HepG2 (cell line): ENCODE measurements at regions not wholly inside any gene's neighbourhood (a gene's known extent, or its start where the extent isn't known, plus 50 kb on each side); places are given as distances from the start of the nearest gene placed in this dataset.

ENCODE experiments used
- ATF1 ChIP-seq: IDR thresholded peaks from 2 replicates; pipeline ENCODE4 v1.6.1; 2016; ENCODE audit warnings: mild to moderate bottlenecking, control low read depth
- BCL6 ChIP-seq: IDR thresholded peaks from 2 replicates; pipeline ENCODE4 v1.6.1; 2016; ENCODE audit warnings: missing genetic modification reagents, missing compliant biosample characterization
- CC2D1A ChIP-seq: sonication (generic); formaldehyde crosslinking; IDR thresholded peaks from 2 replicates; pipeline ENCODE4 v1.8.1; 2023; ENCODE audit warnings: mild to moderate bottlenecking, missing genetic modification reagents
- CCDC6 ChIP-seq: sonication (generic); formaldehyde crosslinking; IDR thresholded peaks from 2 replicates; pipeline ENCODE4 v1.8.1; 2022; ENCODE audit warnings: mild to moderate bottlenecking, missing genetic modification reagents, moderate library complexity
- CEBPB ChIP-seq: IDR thresholded peaks from 2 replicates; pipeline ENCODE4 v1.6.1; 2011; ENCODE audit warnings: low read depth, low read length, improper control_type of control experiment, borderline replicate concordance
- EHMT2 ChIP-seq: fragments of 200-600 bp; sonication (generic); IDR thresholded peaks from 2 replicates; pipeline ENCODE4 v1.7.0; 2017; ENCODE audit warnings: antibody characterized with exemption, low read depth, low read length, borderline replicate concordance
- ETV5 ChIP-seq: IDR thresholded peaks from 2 replicates; pipeline ENCODE4 v1.6.1; 2018; ENCODE audit warnings: missing biosample characterization, missing genetic modification reagents, inconsistent platforms, borderline replicate concordance
- GABPB1 ChIP-seq: IDR thresholded peaks from 2 replicates; pipeline ENCODE4 v1.6.1; 2016; ENCODE audit warnings: mild to moderate bottlenecking, missing genetic modification reagents, moderate library complexity, missing compliant biosample characterization
- HHEX ChIP-seq: IDR thresholded peaks from 2 replicates; pipeline ENCODE4 v1.6.1; 2016; ENCODE audit warnings: control low read depth
- KAT2B ChIP-seq: fragments of 150-350 bp; IDR thresholded peaks from 2 replicates; pipeline ENCODE4 v1.6.1; 2014; ENCODE audit warnings: low read depth, low read length, borderline replicate concordance
- KLF9 ChIP-seq: IDR thresholded peaks from 2 replicates; pipeline ENCODE4 v1.6.1; 2016; ENCODE audit warnings: low read depth
- MED8 ChIP-seq: sonication (generic); formaldehyde crosslinking; IDR thresholded peaks from 2 replicates; pipeline ENCODE4 v1.8.1; 2023; ENCODE audit warnings: mild to moderate bottlenecking, missing genetic modification reagents; ENCODE audit not compliant: insufficient replicate concordance
- MIER3 ChIP-seq: IDR thresholded peaks from 2 replicates; pipeline ENCODE4 v1.6.1; 2016; ENCODE audit warnings: missing compliant biosample characterization, borderline replicate concordance
- NR2F6 ChIP-seq, 2 experiments: IDR thresholded peaks; 2 replicates each; pipeline ENCODE4 v1.6.1; 2016; ENCODE audit warnings: antibody characterized with exemption in 1 of 2, mild to moderate bottlenecking in 1 of 2
- PBX3 ChIP-seq: sonication (generic); formaldehyde crosslinking; IDR thresholded peaks from 2 replicates; pipeline ENCODE4 v1.8.1; 2023; ENCODE audit warnings: missing genetic modification reagents, inconsistent platforms, borderline replicate concordance
- PHF8 ChIP-seq: sonication (generic); formaldehyde crosslinking; IDR thresholded peaks from 2 replicates; pipeline ENCODE4 v1.5.0; 2020; ENCODE audit warnings: missing genetic modification reagents
- PLSCR1 ChIP-seq: sonication (generic); formaldehyde crosslinking; IDR thresholded peaks from 2 replicates; pipeline ENCODE4 v1.5.0; 2020; ENCODE audit warnings: missing genetic modification reagents, mild to moderate bottlenecking, borderline replicate concordance
- REXO4 ChIP-seq: sonication (generic); formaldehyde crosslinking; IDR thresholded peaks from 2 replicates; pipeline ENCODE4 v1.8.0; 2022; ENCODE audit warnings: missing genetic modification reagents, mild to moderate bottlenecking, borderline replicate concordance
- SAFB2 ChIP-seq: sonication (generic); formaldehyde crosslinking; IDR thresholded peaks from 2 replicates; pipeline ENCODE4 v1.5.1; 2020; ENCODE audit warnings: missing genetic modification reagents, low read depth, mild to moderate bottlenecking, borderline replicate concordance
- SP5 ChIP-seq: IDR thresholded peaks from 2 replicates; pipeline ENCODE4 v1.6.1; 2016; ENCODE audit warnings: low read depth, borderline replicate concordance
- TFE3 ChIP-seq: IDR thresholded peaks from 2 replicates; pipeline ENCODE4 v1.6.1; 2016
- TSC22D2 ChIP-seq: sonication (generic); formaldehyde crosslinking; IDR thresholded peaks from 2 replicates; pipeline ENCODE4 v1.5.1; 2020; ENCODE audit warnings: missing genetic modification reagents, mild to moderate bottlenecking, borderline replicate concordance
- ZBTB34 ChIP-seq: sonication (generic); formaldehyde crosslinking; IDR thresholded peaks from 2 replicates; pipeline ENCODE4 v1.8.0; 2022; ENCODE audit warnings: mild to moderate bottlenecking, missing genetic modification reagents
- ZNF329 ChIP-seq: sonication (generic); formaldehyde crosslinking; IDR thresholded peaks from 2 replicates; pipeline ENCODE4 v1.9.0; 2021; ENCODE audit warnings: low read depth, mild to moderate bottlenecking, missing genetic modification reagents
- ZNF644 ChIP-seq: IDR thresholded peaks from 2 replicates; pipeline ENCODE4 v1.6.1; 2016; ENCODE audit warnings: low read depth
- ZNF747 ChIP-seq: sonication (generic); formaldehyde crosslinking; IDR thresholded peaks from 2 replicates; pipeline ENCODE4 v1.8.1; 2023; ENCODE audit warnings: missing genetic modification reagents, mild to moderate bottlenecking, borderline replicate concordance
- ZNF766 ChIP-seq: sonication (generic); formaldehyde crosslinking; IDR thresholded peaks from 2 replicates; pipeline ENCODE4 v1.5.0; 2020; ENCODE audit warnings: missing genetic modification reagents, borderline replicate concordance
- ZSCAN12 ChIP-seq: sonication (generic); formaldehyde crosslinking; IDR thresholded peaks from 2 replicates; pipeline ENCODE4 v1.9.0; 2021; ENCODE audit warnings: mild to moderate bottlenecking, missing genetic modification reagents
- ZSCAN9 ChIP-seq: IDR thresholded peaks from 2 replicates; pipeline ENCODE4 v1.6.1; 2016; ENCODE audit warnings: borderline replicate concordance

GRCh38 chr6:21538186-21538798, 55.3 kb upstream of the SOX4 start (continued):
- TF ChIP-seq KLF9 (CRISPR knock-in tag) = no peak
- no peak for TF ChIP-seq ATF1
- TF ChIP-seq MED8 (CRISPR knock-in tag) = no peak
- TF ChIP-seq CCDC6 (CRISPR knock-in tag) = no peak
- TF ChIP-seq PLSCR1 = no peak
- TF ChIP-seq CC2D1A (CRISPR knock-in tag) = no peak
- no peak for TF ChIP-seq TSC22D2 (CRISPR knock-in tag)
- no peak for TF ChIP-seq PBX3 (CRISPR knock-in tag)
- no peak for TF ChIP-seq ZNF329
- no peak for TF ChIP-seq KAT2B
- no peak for TF ChIP-seq TFE3 (CRISPR knock-in tag)
- peak; percentile 34; the same call in 1 of the 2 replicates for TF ChIP-seq GABPB1 (CRISPR knock-in tag)
- no peak for TF ChIP-seq HHEX (CRISPR knock-in tag)
- TF ChIP-seq EHMT2 = no peak
- no peak for TF ChIP-seq ZNF747
- no peak for TF ChIP-seq CEBPB
- peak; percentile 31; the same call in 1 of the 2 replicates for TF ChIP-seq MIER3 (CRISPR knock-in tag)
- peak; percentile 90 for TF ChIP-seq ZNF644
- no peak for TF ChIP-seq ZSCAN12 (CRISPR knock-in tag)
- TF ChIP-seq ZSCAN9 (CRISPR knock-in tag) = no peak
- no peak for TF ChIP-seq SP5 (CRISPR knock-in tag)
- TF ChIP-seq REXO4 (CRISPR knock-in tag) = no peak
- TF ChIP-seq PHF8 (CRISPR knock-in tag) = no peak
- TF ChIP-seq NR2F6 (IDR thresholded peaks at IDR 0.05) = no peak
- peak; percentile 57; the same call in 1 of the 2 replicates for TF ChIP-seq NR2F6 (CRISPR knock-in tag; IDR thresholded peaks at IDR 0.05)
- TF ChIP-seq SAFB2 (CRISPR knock-in tag) = no peak
- no peak for TF ChIP-seq ZNF766 (CRISPR knock-in tag)
- no peak for TF ChIP-seq ZBTB34
- peak; percentile 73; the same call in 1 of the 2 replicates for TF ChIP-seq ETV5 (CRISPR knock-in tag)
- peak; percentile 56 for TF ChIP-seq BCL6
